ENCODE measurements at regions not wholly inside any gene's neighbourhood (a gene's known extent, or its start where the extent isn't known, plus 50 kb on each side); places are given as distances from the start of the nearest gene placed in this dataset.

DNA sequence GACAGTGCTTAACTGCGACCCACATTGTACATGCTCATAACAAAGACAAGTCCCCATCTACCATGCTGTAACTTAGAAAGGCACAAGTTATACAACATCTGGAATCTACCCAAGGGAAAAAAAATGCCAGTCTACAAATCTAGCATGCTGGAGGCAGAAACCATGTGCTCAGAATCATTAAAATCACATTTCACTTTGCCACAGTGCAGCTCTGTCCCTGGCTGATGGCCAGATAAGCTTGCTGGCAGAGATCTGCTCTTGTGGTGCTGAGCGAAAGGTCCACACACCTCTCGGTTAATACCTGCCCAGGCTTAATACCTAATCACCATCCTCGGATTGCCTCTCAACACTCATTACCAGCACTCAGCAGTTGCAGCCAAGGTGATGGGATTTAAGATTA lies 74.1 kb upstream of the UQCRFS1 start:
- no peaks in the 10 kb centered on the region for H3K27me3 ChIP-seq (ENCODE audit: insufficient read depth, poor library complexity, severe bottlenecking)
- TF ChIP-seq, protein P1, sequence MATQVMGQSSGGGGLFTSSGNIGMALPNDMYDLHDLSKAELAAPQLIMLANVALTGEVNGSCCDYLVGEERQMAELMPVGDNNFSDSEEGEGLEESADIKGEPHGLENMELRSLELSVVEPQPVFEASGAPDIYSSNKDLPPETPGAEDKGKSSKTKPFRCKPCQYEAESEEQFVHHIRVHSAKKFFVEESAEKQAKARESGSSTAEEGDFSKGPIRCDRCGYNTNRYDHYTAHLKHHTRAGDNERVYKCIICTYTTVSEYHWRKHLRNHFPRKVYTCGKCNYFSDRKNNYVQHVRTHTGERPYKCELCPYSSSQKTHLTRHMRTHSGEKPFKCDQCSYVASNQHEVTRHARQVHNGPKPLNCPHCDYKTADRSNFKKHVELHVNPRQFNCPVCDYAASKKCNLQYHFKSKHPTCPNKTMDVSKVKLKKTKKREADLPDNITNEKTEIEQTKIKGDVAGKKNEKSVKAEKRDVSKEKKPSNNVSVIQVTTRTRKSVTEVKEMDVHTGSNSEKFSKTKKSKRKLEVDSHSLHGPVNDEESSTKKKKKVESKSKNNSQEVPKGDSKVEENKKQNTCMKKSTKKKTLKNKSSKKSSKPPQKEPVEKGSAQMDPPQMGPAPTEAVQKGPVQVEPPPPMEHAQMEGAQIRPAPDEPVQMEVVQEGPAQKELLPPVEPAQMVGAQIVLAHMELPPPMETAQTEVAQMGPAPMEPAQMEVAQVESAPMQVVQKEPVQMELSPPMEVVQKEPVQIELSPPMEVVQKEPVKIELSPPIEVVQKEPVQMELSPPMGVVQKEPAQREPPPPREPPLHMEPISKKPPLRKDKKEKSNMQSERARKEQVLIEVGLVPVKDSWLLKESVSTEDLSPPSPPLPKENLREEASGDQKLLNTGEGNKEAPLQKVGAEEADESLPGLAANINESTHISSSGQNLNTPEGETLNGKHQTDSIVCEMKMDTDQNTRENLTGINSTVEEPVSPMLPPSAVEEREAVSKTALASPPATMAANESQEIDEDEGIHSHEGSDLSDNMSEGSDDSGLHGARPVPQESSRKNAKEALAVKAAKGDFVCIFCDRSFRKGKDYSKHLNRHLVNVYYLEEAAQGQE (IDR thresholded peaks at IDR 0.05; ENCODE audit: insufficient replicate concordance, low read depth), result no peak
- TF ChIP-seq GABPA (IDR thresholded peaks at IDR 0.05; ENCODE audit: low read depth) (no peak), SPI1 (IDR thresholded peaks at IDR 0.05; ENCODE audit: borderline replicate concordance, low read depth) (no peak), POLR2AphosphoS5 (IDR thresholded peaks at IDR 0.05; ENCODE audit: low read depth) (no peak)
- TF ChIP-seq, protein P2, sequence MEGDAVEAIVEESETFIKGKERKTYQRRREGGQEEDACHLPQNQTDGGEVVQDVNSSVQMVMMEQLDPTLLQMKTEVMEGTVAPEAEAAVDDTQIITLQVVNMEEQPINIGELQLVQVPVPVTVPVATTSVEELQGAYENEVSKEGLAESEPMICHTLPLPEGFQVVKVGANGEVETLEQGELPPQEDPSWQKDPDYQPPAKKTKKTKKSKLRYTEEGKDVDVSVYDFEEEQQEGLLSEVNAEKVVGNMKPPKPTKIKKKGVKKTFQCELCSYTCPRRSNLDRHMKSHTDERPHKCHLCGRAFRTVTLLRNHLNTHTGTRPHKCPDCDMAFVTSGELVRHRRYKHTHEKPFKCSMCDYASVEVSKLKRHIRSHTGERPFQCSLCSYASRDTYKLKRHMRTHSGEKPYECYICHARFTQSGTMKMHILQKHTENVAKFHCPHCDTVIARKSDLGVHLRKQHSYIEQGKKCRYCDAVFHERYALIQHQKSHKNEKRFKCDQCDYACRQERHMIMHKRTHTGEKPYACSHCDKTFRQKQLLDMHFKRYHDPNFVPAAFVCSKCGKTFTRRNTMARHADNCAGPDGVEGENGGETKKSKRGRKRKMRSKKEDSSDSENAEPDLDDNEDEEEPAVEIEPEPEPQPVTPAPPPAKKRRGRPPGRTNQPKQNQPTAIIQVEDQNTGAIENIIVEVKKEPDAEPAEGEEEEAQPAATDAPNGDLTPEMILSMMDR (IDR thresholded peaks at IDR 0.05; ENCODE audit: insufficient read depth, low read length), result no peak
- DNase-seq (ENCODE audit: low read depth in 1 of 2, low spot score in 1 of 2), result no peak
- no peak overlapping the region for H3K27ac ChIP-seq (replicated peaks)
- no peak overlapping the region for H3K4me3 ChIP-seq (replicated peaks; ENCODE audit: insufficient read depth, low read length)

DNA sequence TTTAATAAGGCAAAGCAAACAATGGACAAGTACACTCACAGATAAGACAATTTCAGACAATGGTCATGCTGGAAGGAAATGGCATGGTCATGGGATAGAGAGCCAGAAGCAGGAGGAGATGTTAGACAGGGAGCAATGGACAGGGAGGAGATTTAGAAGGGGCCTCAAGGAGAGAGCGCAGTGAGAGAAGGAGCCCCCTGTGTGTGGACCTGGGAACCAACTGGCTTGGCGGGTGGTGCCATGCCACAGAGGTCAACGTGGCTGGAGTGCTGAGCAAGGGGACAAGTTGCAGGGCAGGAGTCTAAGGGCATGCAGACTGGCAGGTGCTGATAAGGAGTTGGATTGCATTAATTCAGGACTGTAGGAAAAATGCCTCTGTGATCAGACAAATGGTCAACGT lies 75.3 kb upstream of the UQCRFS1 start:
- no peak overlapping the region for H3K4me3 ChIP-seq (replicated peaks; ENCODE audit: insufficient read depth, low read length)
- DNase-seq (ENCODE audit: low read depth in 1 of 2, low spot score in 1 of 2), result no peak
- TF ChIP-seq POLR2AphosphoS5 (IDR thresholded peaks at IDR 0.05; ENCODE audit: low read depth) (no peak), GABPA (IDR thresholded peaks at IDR 0.05; ENCODE audit: low read depth) (no peak), SPI1 (IDR thresholded peaks at IDR 0.05; ENCODE audit: borderline replicate concordance, low read depth) (no peak)
- TF ChIP-seq, protein P1 (IDR thresholded peaks at IDR 0.05; ENCODE audit: insufficient replicate concordance, low read depth), result no peak
- TF ChIP-seq, protein P2 (IDR thresholded peaks at IDR 0.05; ENCODE audit: insufficient read depth, low read length), result no peak
- no peak overlapping the region for H3K27ac ChIP-seq (replicated peaks)
- no peaks in the 10 kb centered on the region for H3K27me3 ChIP-seq (ENCODE audit: insufficient read depth, poor library complexity, severe bottlenecking)

DNA sequence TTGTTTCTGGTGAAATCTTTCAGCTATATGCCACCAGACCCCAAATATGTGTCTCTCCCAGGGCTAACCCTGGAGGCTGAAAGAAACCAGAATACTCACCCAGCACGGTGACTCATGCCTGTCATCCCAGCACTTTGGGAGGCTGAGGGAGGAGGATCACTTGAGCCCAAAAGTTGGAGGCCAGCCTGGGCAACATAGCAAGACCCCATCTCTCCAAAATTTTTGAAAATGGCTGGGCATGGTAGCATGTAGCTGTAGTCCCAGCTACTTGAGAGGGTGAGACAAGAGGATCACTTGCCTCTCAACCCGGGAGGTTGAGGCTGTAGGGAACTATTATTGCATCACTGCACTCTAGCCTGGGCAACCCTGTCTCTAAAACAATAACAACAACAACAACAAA lies 76.1 kb upstream of the UQCRFS1 start:
- TF ChIP-seq SPI1 (IDR thresholded peaks at IDR 0.05; ENCODE audit: borderline replicate concordance, low read depth) (no peak), GABPA (IDR thresholded peaks at IDR 0.05; ENCODE audit: low read depth) (no peak), POLR2AphosphoS5 (IDR thresholded peaks at IDR 0.05; ENCODE audit: low read depth) (no peak)
- TF ChIP-seq, protein P1 (IDR thresholded peaks at IDR 0.05; ENCODE audit: insufficient replicate concordance, low read depth), result no peak
- no peak overlapping the region for H3K27ac ChIP-seq (replicated peaks)
- no peaks in the 10 kb centered on the region for H3K27me3 ChIP-seq (ENCODE audit: insufficient read depth, poor library complexity, severe bottlenecking)
- no peak for DNase-seq (ENCODE audit: low read depth in 1 of 2, low spot score in 1 of 2)
- H3K4me3 ChIP-seq (replicated peaks; ENCODE audit: insufficient read depth, low read length), result no peak overlapping the region

All from HL-60 (cell line).